ENCODE measurements at regions not wholly inside any gene's neighbourhood (a gene's known extent, or its start where the extent isn't known, plus 50 kb on each side); places are given as distances from the start of the nearest gene placed in this dataset.
"Not testable (repeated sequence)": the region's sequence is repeated elsewhere in the genome, so short reads cannot be mapped to it uniquely, and the experiment has no call there.

GRCh38 chr15:84531223-84531622 is 69.6 kb upstream of the ZSCAN2 start:
- not testable (repeated sequence) for TF ChIP-seq CTCF, POLR2A (IDR thresholded peaks at IDR 0.05)
